22Rv1 (cell line): ENCODE measurements at regions not wholly inside any gene's neighbourhood (a gene's known extent, or its start where the extent isn't known, plus 50 kb on each side); places are given as distances from the start of the nearest gene placed in this dataset.

ENCODE experiments used
- CTCF ChIP-seq: fragments of 450-650 bp; IDR thresholded peaks from 2 replicates; pipeline ENCODE4 v1.5.1; 2017; ENCODE audit warnings: mild to moderate bottlenecking
- ZFX ChIP-seq: fragments of 450-650 bp; IDR thresholded peaks from 2 replicates; pipeline ENCODE4 v1.6.1; 2017; ENCODE audit warnings: antibody characterized with exemption, borderline replicate concordance

DNA sequence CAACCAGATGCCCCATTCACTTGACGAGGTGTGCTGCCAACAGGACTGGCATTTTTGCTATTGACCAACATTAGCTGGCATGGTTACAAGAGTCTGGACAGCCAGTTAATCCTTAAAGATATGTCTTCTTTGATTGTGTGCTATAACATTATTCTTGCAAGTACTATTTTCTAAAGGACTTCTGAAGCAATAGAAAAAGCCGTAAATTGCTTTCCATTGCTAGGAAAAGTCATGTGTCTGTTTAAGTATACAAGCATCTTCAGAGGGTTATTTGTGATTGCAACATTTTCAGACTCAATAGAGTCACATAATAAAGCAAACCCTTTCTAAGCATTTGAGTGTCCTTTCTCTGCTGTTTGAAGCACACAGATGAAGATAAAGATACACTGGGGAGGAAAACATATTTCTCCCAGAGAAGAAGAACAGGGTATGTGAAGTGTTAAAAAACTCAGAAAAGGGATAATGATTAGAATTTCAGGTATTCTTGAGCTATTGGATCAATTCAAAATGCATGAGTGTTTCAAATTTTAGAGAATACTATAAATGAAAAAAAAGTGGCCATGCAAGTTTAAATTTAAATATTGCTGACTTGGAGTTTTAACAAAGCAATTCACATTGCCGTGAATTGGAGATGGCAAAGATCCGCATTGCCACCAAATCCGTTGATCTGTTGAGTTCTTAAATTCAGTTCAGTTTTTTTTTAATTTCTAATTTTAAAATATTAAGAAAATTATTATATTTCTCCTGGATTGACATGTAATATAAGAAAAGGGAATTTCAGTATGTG lies 191.7 kb upstream of the MAP3K7 start:
- TF ChIP-seq CTCF (no peak), ZFX (no peak)
